Activated CD4-positive, alpha-beta T cell treated with anti-CD3 and anti-CD28 coated beads, Interleukin-2, amount 50 U/mL, for 4 hours (primary cell): ENCODE measurements at regions not wholly inside any gene's neighbourhood (a gene's known extent, or its start where the extent isn't known, plus 50 kb on each side); places are given as distances from the start of the nearest gene placed in this dataset.
"Not testable (repeated sequence)": the region's sequence is repeated elsewhere in the genome, so short reads cannot be mapped to it uniquely, and the experiment has no call there.

ENCODE experiments used
- DNase-seq, 2 experiments: peaks; one replicate each; pipeline ENCODE4 v3.0.0-alpha.2; 2020

- DNase-seq, result no peak
These were observed 275.5 kb upstream of the BOD1L1 start for GRCh38 chr4:13903061-13903460.

GRCh38 chr4:13903901-13904300 is 276.4 kb upstream of the BOD1L1 start:
- DNase-seq, result no peak

GRCh38 chr4:13905543-13905942 is 278.0 kb upstream of the BOD1L1 start:
- no peak for DNase-seq

- no peak for DNase-seq
These were observed 279.2 kb upstream of the BOD1L1 start for GRCh38 chr4:13906727-13907126.

- no peak for DNase-seq
These were observed 279.8 kb upstream of the BOD1L1 start for GRCh38 chr4:13907255-13907751.

- DNase-seq, result no peak
These were observed 280.9 kb upstream of the BOD1L1 start for GRCh38 chr4:13908455-13908854.

GRCh38 chr4:13910556-13910955 is 283.0 kb upstream of the BOD1L1 start:
- DNase-seq, result no peak

GRCh38 chr4:13911256-13911655 is 283.7 kb upstream of the BOD1L1 start:
- DNase-seq, result no peak

- no peak for DNase-seq
These were observed 285.0 kb upstream of the BOD1L1 start for GRCh38 chr4:13912436-13912925.

GRCh38 chr4:13912966-13913365 is 285.4 kb upstream of the BOD1L1 start:
- no peak for DNase-seq

- no peak for DNase-seq
These were observed 289.5 kb upstream of the BOD1L1 start for GRCh38 chr4:13917015-13917414.

- no peak for DNase-seq
These were observed 290.6 kb upstream of the BOD1L1 start for GRCh38 chr4:13918110-13918509.

GRCh38 chr4:13918991-13919441 is 291.5 kb upstream of the BOD1L1 start:
- no peak for DNase-seq

- no peak for DNase-seq
These were observed 292.8 kb upstream of the BOD1L1 start for GRCh38 chr4:13920111-13920875.

- no peak for DNase-seq
These were observed 293.4 kb upstream of the BOD1L1 start for GRCh38 chr4:13920901-13921300.

GRCh38 chr4:13921805-13922204 is 294.3 kb upstream of the BOD1L1 start:
- no peak for DNase-seq

GRCh38 chr4:13922459-13922858 is 294.9 kb upstream of the BOD1L1 start:
- no peak for DNase-seq

- DNase-seq, result no peak
These were observed 295.5 kb upstream of the BOD1L1 start for GRCh38 chr4:13922873-13923645.

- DNase-seq, result not testable (repeated sequence)
These were observed 297.4 kb upstream of the BOD1L1 start for GRCh38 chr4:13924900-13925299.

GRCh38 chr4:13928214-13928613 is 300.7 kb upstream of the BOD1L1 start:
- DNase-seq, result no peak

- no peak for DNase-seq
These were observed 302.6 kb upstream of the BOD1L1 start for GRCh38 chr4:13930155-13930554.

GRCh38 chr4:13933191-13933590 is 305.7 kb upstream of the BOD1L1 start:
- no peak for DNase-seq

- DNase-seq, result no peak
These were observed 310.8 kb upstream of the BOD1L1 start for GRCh38 chr4:13938299-13938698.

GRCh38 chr4:13940921-13941320 is 313.4 kb upstream of the BOD1L1 start:
- no peak for DNase-seq
